Panc1 (cell line): ENCODE measurements at regions not wholly inside any gene's neighbourhood (a gene's known extent, or its start where the extent isn't known, plus 50 kb on each side); places are given as distances from the start of the nearest gene placed in this dataset.

Experiments used
- CTCF ChIP-seq: fragments of 450-650 bp; IDR thresholded peaks from 2 replicates; pipeline ENCODE4 v1.5.1; 2017; ENCODE audit warnings: mild to moderate bottlenecking
- POLR2AphosphoS5 ChIP-seq: IDR thresholded peaks from 2 replicates; pipeline ENCODE4 v1.6.1; 2012; ENCODE audit warnings: mild to moderate bottlenecking, low read depth, low read length, moderate library complexity
- REST ChIP-seq, 2 experiments: IDR thresholded peaks; 2 replicates each; pipeline ENCODE4 v1.6.1; 2011 to 2012; ENCODE audit warnings: low read depth in 2 of 2, control low read depth in 1 of 2, low read length in 1 of 2, mild to moderate bottlenecking in 1 of 2, moderate library complexity in 1 of 2; ENCODE audit not compliant: insufficient read depth in 1 of 2
- TCF7L2 ChIP-seq: IDR thresholded peaks from 2 replicates; pipeline ENCODE4 v1.6.1; 2011; ENCODE audit warnings: mild to moderate bottlenecking, low read depth, low read length, inconsistent platforms

- no peak for TF ChIP-seq CTCF
- TF ChIP-seq POLR2AphosphoS5, result no peak
- no peak for TF ChIP-seq REST (IDR thresholded peaks at IDR 0.05; ENCODE audit: insufficient read depth in 1 of 2, low read depth in 2 of 2, low read length in 1 of 2)
- no peak for TF ChIP-seq TCF7L2
These were observed 285.5 kb upstream of the WWC1 start for GRCh38 chr5:168005936-168006335.
